ENCODE measurements at regions not wholly inside any gene's neighbourhood (a gene's known extent, or its start where the extent isn't known, plus 50 kb on each side); places are given as distances from the start of the nearest gene placed in this dataset.

GRCh38 chr4:127498366-127498765, 134.4 kb upstream of the INTU start:
- Mint-ChIP-seq H3K4me3 (no peak overlapping the region), H3K27me3 (peaks cover 2% of the 10 kb centered on the region), H3K9me3 (ENCODE audit: insufficient read depth) (no peaks in the 10 kb centered on the region), H3K4me1 (no peaks in the 10 kb centered on the region), H3K27ac (no peak overlapping the region)
- H3K9me3 ChIP-seq (ENCODE audit: control extremely low read depth in 1 of 3, control insufficient read depth in 2 of 3, insufficient read depth in 1 of 3, low read length in 2 of 3), result peaks cover 0 to 3% (median 0%) of the 10 kb centered on the region in 3 donors
- no peak overlapping the region for H3K9ac ChIP-seq (ENCODE audit: low read length)
- TF ChIP-seq CTCF (IDR thresholded peaks at IDR 0.05), result no peak
- TF ChIP-seq EZH2 (IDR thresholded peaks at IDR 0.05; ENCODE audit: borderline replicate concordance, insufficient read depth, low read depth, low read length, poor library complexity, severe bottlenecking), result no peak
- no peak overlapping the region for H3K4me2 ChIP-seq (replicated peaks; ENCODE audit: low read depth, low read length, poor library complexity, severe bottlenecking)
- H3K79me2 ChIP-seq (ENCODE audit: control insufficient read depth, insufficient read depth, low read length), result no peaks in the 10 kb centered on the region
- H3K4me3 ChIP-seq (ENCODE audit: control extremely low read depth in 1 of 5, extremely low read depth in 1 of 5, insufficient read depth in 1 of 5, low read depth in 2 of 5, low read length in 4 of 5), result no peak overlapping the region
- H3K4me1 ChIP-seq (ENCODE audit: control insufficient read depth in 2 of 2, insufficient read depth in 2 of 2, low read length in 2 of 2), result no peaks in the 10 kb centered on the region
- ChIA-PET CTCF (no interaction called here), POLR2A (no interaction called here)
- intact Hi-C loops (cut with micrococcal nuclease), result no loop called here
- no peak for ATAC-seq (ENCODE audit: low read depth)
- no peaks in the 10 kb centered on the region for H4K20me1 ChIP-seq (ENCODE audit: control insufficient read depth, insufficient read depth, low read length, poor library complexity, severe bottlenecking)
- DNase-seq, result no peak
- no peak overlapping the region for H2AFZ ChIP-seq (ENCODE audit: insufficient read depth, low read depth, low read length, poor library complexity, severe bottlenecking)
- H3K27ac ChIP-seq (ENCODE audit: low read length in 2 of 2), result no peak overlapping the region
- H3K27me3 ChIP-seq (replicated peaks in 1 of 4; ENCODE audit: control extremely low read depth in 1 of 4, control insufficient read depth in 3 of 4, insufficient read depth in 4 of 4, low read length in 3 of 4), result no peaks in the 10 kb centered on the region
- no peaks in the 10 kb centered on the region for H3K36me3 ChIP-seq (replicated peaks in 1 of 2; ENCODE audit: control extremely low read depth in 1 of 2, control insufficient read depth in 1 of 2, extremely low read depth in 1 of 2, insufficient read depth in 2 of 2, low read length in 1 of 2)

GRCh38 chr4:127500242-127500641, 132.5 kb upstream of the INTU start:
- no peaks in the 10 kb centered on the region for H4K20me1 ChIP-seq (ENCODE audit: control insufficient read depth, insufficient read depth, low read length, poor library complexity, severe bottlenecking)
- no peaks in the 10 kb centered on the region for H3K4me1 Mint-ChIP-seq
- no peaks in the 10 kb centered on the region for H3K79me2 ChIP-seq (ENCODE audit: control insufficient read depth, insufficient read depth, low read length)
- H3K4me1 ChIP-seq (ENCODE audit: control insufficient read depth in 2 of 2, insufficient read depth in 2 of 2, low read length in 2 of 2), result no peaks in the 10 kb centered on the region
- no peaks in the 10 kb centered on the region for H3K36me3 ChIP-seq (replicated peaks in 1 of 2; ENCODE audit: control extremely low read depth in 1 of 2, control insufficient read depth in 1 of 2, extremely low read depth in 1 of 2, insufficient read depth in 2 of 2, low read length in 1 of 2)
- H3K9me3 ChIP-seq (ENCODE audit: control extremely low read depth in 1 of 3, control insufficient read depth in 2 of 3, insufficient read depth in 1 of 3, low read length in 2 of 3), result peaks cover 0 to 3% (median 0%) of the 10 kb centered on the region in 3 donors
- H3K27me3 ChIP-seq (replicated peaks in 1 of 4; ENCODE audit: control extremely low read depth in 1 of 4, control insufficient read depth in 3 of 4, insufficient read depth in 4 of 4, low read length in 3 of 4), result no peaks in the 10 kb centered on the region
- H3K9me3 Mint-ChIP-seq (ENCODE audit: insufficient read depth), result no peaks in the 10 kb centered on the region
- H3K27ac Mint-ChIP-seq, result no peak overlapping the region
- WGBS (ENCODE audit: insufficient coverage), result 100% methylated on average over 2 of the region's 2 CpGs
- no peak overlapping the region for H3K4me2 ChIP-seq (replicated peaks; ENCODE audit: low read depth, low read length, poor library complexity, severe bottlenecking)
- ATAC-seq (ENCODE audit: low read depth), result no peak
- intact Hi-C loops (cut with micrococcal nuclease), result no loop called here
- no peak overlapping the region for H3K27ac ChIP-seq (ENCODE audit: low read length in 2 of 2)
- no peak overlapping the region for H3K4me3 ChIP-seq (ENCODE audit: control extremely low read depth in 1 of 5, extremely low read depth in 1 of 5, insufficient read depth in 1 of 5, low read depth in 2 of 5, low read length in 4 of 5)
- no peak overlapping the region for H3K9ac ChIP-seq (ENCODE audit: low read length)
- CTCF ChIA-PET, result no interaction called here
- no peak for TF ChIP-seq CTCF (IDR thresholded peaks at IDR 0.05)
- no peak for TF ChIP-seq EZH2 (IDR thresholded peaks at IDR 0.05; ENCODE audit: borderline replicate concordance, insufficient read depth, low read depth, low read length, poor library complexity, severe bottlenecking)
- H3K27me3 Mint-ChIP-seq, result peaks cover 3% of the 10 kb centered on the region
- POLR2A ChIA-PET, result no interaction called here
- no peak for DNase-seq
- H2AFZ ChIP-seq (ENCODE audit: insufficient read depth, low read depth, low read length, poor library complexity, severe bottlenecking), result no peak overlapping the region
- H3K4me3 Mint-ChIP-seq, result no peak overlapping the region

All from B cell (primary cell).